Vagina (tissue), 2 donors: ENCODE measurements at regions not wholly inside any gene's neighbourhood (a gene's known extent, or its start where the extent isn't known, plus 50 kb on each side); places are given as distances from the start of the nearest gene placed in this dataset.

Experiments
- CTCF ChIP-seq, 3 experiments: fragments of 450-650 bp in 2 of 3; fragments of 200-600 bp in 1 of 3; sonication (generic) in 1 of 3; IDR thresholded peaks; one replicate each; pipeline ENCODE4 v1.5.1; 2017 to 2019; ENCODE audit warnings: antibody characterized with exemption in 3 of 3, mild to moderate bottlenecking in 2 of 3, moderate library complexity in 2 of 3
- POLR2A ChIP-seq, 2 donors: fragments of 450-650 bp; IDR thresholded peaks; one replicate each; pipeline ENCODE4 v1.6.1; 2017; ENCODE audit warnings: antibody characterized with exemption in 2 of 2, mild to moderate bottlenecking in 2 of 2, moderate library complexity in 2 of 2

- no peak for TF ChIP-seq POLR2A (IDR thresholded peaks at IDR 0.05)
- no peak for TF ChIP-seq CTCF (IDR thresholded peaks at IDR 0.05)
These were observed 188.5 kb upstream of the SYT10 start for GRCh38 chr12:33628087-33628486.
